Mesothelial cell of epicardium (in vitro differentiated cells): ENCODE measurements at regions not wholly inside any gene's neighbourhood (a gene's known extent, or its start where the extent isn't known, plus 50 kb on each side); places are given as distances from the start of the nearest gene placed in this dataset.
A peak's percentile ranks its signal among the peaks of the same experiment; 100 is the strongest.

ENCODE experiments used
- DNase-seq, 2 experiments: peaks; one replicate each; pipeline ENCODE4 v3.0.0; 2021; ENCODE audit warnings: low spot score in 2 of 2; ENCODE audit not compliant: unreplicated experiment in 2 of 2
- H3K27ac Mint-ChIP-seq: 2 replicates; pipeline ENCODE4 v1.8.0; 2021; ENCODE audit warnings: mixed read lengths
- H3K27me3 Mint-ChIP-seq: 2 replicates; pipeline ENCODE4 v1.8.0; 2021; ENCODE audit warnings: low read depth, mixed read lengths
- H3K36me3 Mint-ChIP-seq: 2 replicates; pipeline ENCODE4 v1.8.0; 2021; ENCODE audit warnings: mixed read lengths
- H3K4me1 Mint-ChIP-seq: 2 replicates; pipeline ENCODE4 v1.8.0; 2021; ENCODE audit warnings: mixed read lengths
- H3K4me3 Mint-ChIP-seq: 2 replicates; pipeline ENCODE4 v1.8.0; 2021; ENCODE audit warnings: mild to moderate bottlenecking, moderate library complexity, mixed read lengths
- H3K9me3 Mint-ChIP-seq: 2 replicates; pipeline ENCODE4 v1.8.0; 2021; ENCODE audit warnings: mixed read lengths
- TF ChIP-seq, protein P1 (sequence below): fragments of 200-600 bp; sonication (generic); IDR thresholded peaks from one replicate; pipeline ENCODE4 v1.5.0; 2021; ENCODE audit warnings: antibody characterized with exemption; ENCODE audit not compliant: unreplicated experiment

- peaks cover 35% of the 10 kb centered on the region for H3K4me1 Mint-ChIP-seq
- no peaks in the 10 kb centered on the region for H3K27me3 Mint-ChIP-seq
These were observed 64.0 kb upstream of the ARHGAP5 start for GRCh38 chr14:32013083-32013482.

DNA sequence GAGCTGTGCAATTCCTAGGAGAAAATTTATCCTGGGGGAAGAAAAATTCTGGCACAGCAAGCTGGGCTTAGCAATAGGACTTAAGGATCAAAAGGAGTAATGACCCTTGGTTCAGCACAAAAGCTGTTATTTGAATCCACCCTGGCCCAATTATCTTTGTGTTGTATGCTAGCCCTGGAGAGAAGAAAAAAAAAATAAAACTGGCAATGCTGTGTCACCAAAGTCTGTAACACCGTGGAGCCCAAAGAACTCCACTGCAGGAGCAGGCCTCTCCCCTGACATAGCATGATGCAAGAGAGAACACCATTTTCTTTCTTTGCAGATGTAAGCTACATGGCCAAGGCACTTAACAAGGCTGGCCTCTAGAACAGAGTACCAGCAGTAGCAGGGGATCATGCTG lies 63.0 kb upstream of the ARHGAP5 start:
- Mint-ChIP-seq H3K36me3 (no peaks in the 10 kb centered on the region), H3K4me3 (no peak overlapping the region), H3K9me3 (no peaks in the 10 kb centered on the region), H3K27me3 (no peaks in the 10 kb centered on the region), H3K4me1 (peaks cover 41% of the 10 kb centered on the region), H3K27ac (no peak overlapping the region)
- TF ChIP-seq, protein P1, sequence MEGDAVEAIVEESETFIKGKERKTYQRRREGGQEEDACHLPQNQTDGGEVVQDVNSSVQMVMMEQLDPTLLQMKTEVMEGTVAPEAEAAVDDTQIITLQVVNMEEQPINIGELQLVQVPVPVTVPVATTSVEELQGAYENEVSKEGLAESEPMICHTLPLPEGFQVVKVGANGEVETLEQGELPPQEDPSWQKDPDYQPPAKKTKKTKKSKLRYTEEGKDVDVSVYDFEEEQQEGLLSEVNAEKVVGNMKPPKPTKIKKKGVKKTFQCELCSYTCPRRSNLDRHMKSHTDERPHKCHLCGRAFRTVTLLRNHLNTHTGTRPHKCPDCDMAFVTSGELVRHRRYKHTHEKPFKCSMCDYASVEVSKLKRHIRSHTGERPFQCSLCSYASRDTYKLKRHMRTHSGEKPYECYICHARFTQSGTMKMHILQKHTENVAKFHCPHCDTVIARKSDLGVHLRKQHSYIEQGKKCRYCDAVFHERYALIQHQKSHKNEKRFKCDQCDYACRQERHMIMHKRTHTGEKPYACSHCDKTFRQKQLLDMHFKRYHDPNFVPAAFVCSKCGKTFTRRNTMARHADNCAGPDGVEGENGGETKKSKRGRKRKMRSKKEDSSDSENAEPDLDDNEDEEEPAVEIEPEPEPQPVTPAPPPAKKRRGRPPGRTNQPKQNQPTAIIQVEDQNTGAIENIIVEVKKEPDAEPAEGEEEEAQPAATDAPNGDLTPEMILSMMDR, result no peak
- no peak for DNase-seq

More at GRCh38 chr14:32013083-32013482, 64.0 kb upstream of the ARHGAP5 start:
- Mint-ChIP-seq H3K9me3 (no peaks in the 10 kb centered on the region), H3K27ac (no peak overlapping the region), H3K36me3 (no peaks in the 10 kb centered on the region), H3K4me3 (no peak overlapping the region)
- TF ChIP-seq, protein P1, result peak; percentile 17
- no peak for DNase-seq

DNA sequence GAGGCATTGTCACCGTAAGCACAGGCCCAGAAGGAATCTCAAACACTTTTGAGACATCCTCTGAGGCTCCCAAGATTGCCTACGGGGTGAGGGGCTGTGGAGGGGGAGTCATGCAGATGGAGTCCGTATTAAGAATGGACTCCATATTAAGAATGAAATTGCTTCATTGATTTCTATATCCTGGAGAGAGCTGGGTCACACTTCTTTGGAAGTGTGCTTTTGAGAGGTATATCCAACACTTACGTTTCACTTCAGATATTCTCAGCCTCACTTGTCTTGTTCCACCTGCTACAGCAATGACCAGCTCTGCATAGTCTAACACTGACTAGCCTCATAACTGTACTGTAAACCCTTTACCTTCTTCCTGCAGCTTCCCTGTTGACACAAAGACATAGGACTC lies 62.6 kb upstream of the ARHGAP5 start:
- Mint-ChIP-seq H3K9me3 (no peaks in the 10 kb centered on the region), H3K36me3 (no peaks in the 10 kb centered on the region), H3K27ac (no peak overlapping the region), H3K27me3 (no peaks in the 10 kb centered on the region), H3K4me1 (peaks cover 41% of the 10 kb centered on the region), H3K4me3 (no peak overlapping the region)
- no peak for DNase-seq
- TF ChIP-seq, protein P1, result no peak

DNA sequence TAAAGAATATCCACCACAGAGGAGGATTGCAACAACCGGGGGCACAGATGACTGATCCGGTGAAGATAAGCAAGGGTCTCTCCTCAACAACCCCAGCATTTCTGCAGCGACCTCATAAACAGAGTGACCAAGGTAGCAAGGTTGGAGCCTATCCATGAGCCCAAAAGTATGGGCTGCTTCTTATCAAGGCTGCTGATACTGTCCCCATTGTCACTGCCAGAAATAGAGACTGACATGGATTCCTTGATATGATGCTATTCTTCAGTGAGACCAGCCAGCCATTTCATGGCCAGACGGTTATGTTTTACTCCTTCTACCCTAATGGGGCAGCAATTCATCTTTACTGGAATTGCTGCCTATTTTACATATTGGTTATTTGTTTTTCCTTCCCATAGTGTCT lies 61.9 kb upstream of the ARHGAP5 start:
- H3K9me3 Mint-ChIP-seq, result no peaks in the 10 kb centered on the region
- TF ChIP-seq, protein P1, result no peak
- no peak for DNase-seq
- no peak overlapping the region for H3K4me3 Mint-ChIP-seq
- H3K27ac Mint-ChIP-seq, result no peak overlapping the region
- H3K36me3 Mint-ChIP-seq, result no peaks in the 10 kb centered on the region
- H3K27me3 Mint-ChIP-seq, result no peaks in the 10 kb centered on the region
- H3K4me1 Mint-ChIP-seq, result peaks cover 40% of the 10 kb centered on the region

GRCh38 chr14:32017587-32017986 lies 59.5 kb upstream of the ARHGAP5 start:
- Mint-ChIP-seq H3K36me3 (no peaks in the 10 kb centered on the region), H3K4me1 (peaks cover 35% of the 10 kb centered on the region), H3K4me3 (no peak overlapping the region), H3K27me3 (no peaks in the 10 kb centered on the region), H3K9me3 (no peaks in the 10 kb centered on the region), H3K27ac (peak overlapping the region; percentile 54)
- TF ChIP-seq, protein P1, result no peak
- no peak for DNase-seq

DNA sequence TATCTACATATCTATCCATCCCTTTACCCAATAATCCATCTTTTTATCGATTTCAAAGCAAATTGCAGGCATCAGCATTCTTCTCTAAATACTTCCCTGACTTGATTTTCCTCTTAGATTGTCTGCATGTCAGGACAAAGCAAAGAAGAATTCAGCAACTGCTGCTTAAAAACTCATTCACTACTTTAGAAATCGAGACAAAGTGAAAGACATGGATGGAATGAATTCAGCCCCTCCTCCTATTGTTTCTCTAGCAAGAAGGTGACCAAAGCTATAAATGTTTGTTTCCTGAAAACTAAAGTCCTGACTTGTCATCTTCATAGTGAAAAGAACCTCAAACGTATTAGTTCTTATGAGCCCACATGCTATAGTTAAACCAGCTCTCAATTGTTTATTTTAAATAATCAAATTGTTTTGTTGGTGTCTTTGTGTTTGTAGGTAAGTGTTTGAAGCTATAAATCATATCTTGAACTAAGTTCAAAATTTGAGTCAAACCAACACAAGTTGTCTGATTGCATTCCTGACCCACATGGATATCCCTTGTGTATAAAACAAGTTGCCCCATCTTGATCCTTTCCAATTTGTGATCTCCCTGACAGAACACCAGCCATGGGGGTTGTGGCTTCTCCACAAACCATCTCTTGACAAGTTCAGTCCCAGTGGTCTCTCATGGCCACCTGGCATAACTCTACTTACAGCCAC lies 58.6 kb upstream of the ARHGAP5 start:
- no peak for DNase-seq

More for the DNA sequence above, 58.6 kb upstream of the ARHGAP5 start:
- Mint-ChIP-seq H3K4me1 (peaks cover 33% of the 10 kb centered on the region), H3K4me3 (no peak overlapping the region), H3K27me3 (no peaks in the 10 kb centered on the region), H3K27ac (peak overlapping the region; percentile 90), H3K36me3 (no peaks in the 10 kb centered on the region), H3K9me3 (no peaks in the 10 kb centered on the region)
- TF ChIP-seq, protein P1, result no peak
